AG10803 (cell line): ENCODE measurements at regions not wholly inside any gene's neighbourhood (a gene's known extent, or its start where the extent isn't known, plus 50 kb on each side); places are given as distances from the start of the nearest gene placed in this dataset.

Experiments used
- DNase-seq: peaks from one replicate; pipeline ENCODE4 v3.0.0; 2010; ENCODE audit warnings: low read depth
- H3K4me3 ChIP-seq: 2 replicates; pipeline ENCODE4 v1.5.1; 2011; ENCODE audit warnings: mild to moderate bottlenecking, low read length, control low read depth
- CTCF ChIP-seq: conservative IDR thresholded peaks from 2 replicates; pipeline ENCODE4 v1.5.1; 2011; ENCODE audit warnings: mild to moderate bottlenecking, low read length, control low read depth, inconsistent platforms

- no peak for TF ChIP-seq CTCF
- no peak overlapping the region for H3K4me3 ChIP-seq
- DNase-seq, result no peak
Measured at GRCh38 chr11:36719358-36720107, 121.5 kb upstream of the RAG2 start.

GRCh38 chr11:36718451-36718850 is 120.4 kb upstream of the RAG2 start:
- DNase-seq, result no peak
- H3K4me3 ChIP-seq, result no peak overlapping the region

GRCh38 chr11:36713715-36714114 is 115.7 kb upstream of the RAG2 start:
- no peak for TF ChIP-seq CTCF
- no peak overlapping the region for H3K4me3 ChIP-seq
- DNase-seq, result no peak

More at GRCh38 chr11:36718451-36718850, 120.4 kb upstream of the RAG2 start:
- TF ChIP-seq CTCF, result no peak

GRCh38 chr11:36711104-36711825 is 113.2 kb upstream of the RAG2 start:
- H3K4me3 ChIP-seq, result no peak overlapping the region
- DNase-seq, result no peak
- no peak for TF ChIP-seq CTCF
